IPS-18a (cell line): ENCODE measurements at regions not wholly inside any gene's neighbourhood (a gene's known extent, or its start where the extent isn't known, plus 50 kb on each side); places are given as distances from the start of the nearest gene placed in this dataset.

ENCODE experiments used
- H3K27ac ChIP-seq: one replicate; pipeline ENCODE4 v1.5.1; 2013; ENCODE audit warnings: low read length
- H3K27me3 ChIP-seq: one replicate; pipeline ENCODE4 v1.6.1; 2013; ENCODE audit warnings: mild to moderate bottlenecking, low read length; ENCODE audit not compliant: control insufficient read depth, insufficient read depth
- H3K36me3 ChIP-seq: one replicate; pipeline ENCODE4 v1.6.1; 2013; ENCODE audit warnings: low read depth, low read length; ENCODE audit not compliant: control insufficient read depth
- H3K4me1 ChIP-seq: one replicate; pipeline ENCODE4 v1.6.1; 2013; ENCODE audit warnings: low read depth, low read length; ENCODE audit not compliant: control insufficient read depth
- H3K4me3 ChIP-seq: one replicate; pipeline ENCODE4 v1.5.1; 2013; ENCODE audit warnings: low read length
- H3K9ac ChIP-seq: one replicate; pipeline ENCODE4 v1.6.1; 2013; ENCODE audit warnings: mild to moderate bottlenecking, low read length, moderate library complexity
- H3K9me3 ChIP-seq: one replicate; pipeline ENCODE4 v1.6.1; 2013; ENCODE audit warnings: low read depth, low read length; ENCODE audit not compliant: control insufficient read depth

DNA sequence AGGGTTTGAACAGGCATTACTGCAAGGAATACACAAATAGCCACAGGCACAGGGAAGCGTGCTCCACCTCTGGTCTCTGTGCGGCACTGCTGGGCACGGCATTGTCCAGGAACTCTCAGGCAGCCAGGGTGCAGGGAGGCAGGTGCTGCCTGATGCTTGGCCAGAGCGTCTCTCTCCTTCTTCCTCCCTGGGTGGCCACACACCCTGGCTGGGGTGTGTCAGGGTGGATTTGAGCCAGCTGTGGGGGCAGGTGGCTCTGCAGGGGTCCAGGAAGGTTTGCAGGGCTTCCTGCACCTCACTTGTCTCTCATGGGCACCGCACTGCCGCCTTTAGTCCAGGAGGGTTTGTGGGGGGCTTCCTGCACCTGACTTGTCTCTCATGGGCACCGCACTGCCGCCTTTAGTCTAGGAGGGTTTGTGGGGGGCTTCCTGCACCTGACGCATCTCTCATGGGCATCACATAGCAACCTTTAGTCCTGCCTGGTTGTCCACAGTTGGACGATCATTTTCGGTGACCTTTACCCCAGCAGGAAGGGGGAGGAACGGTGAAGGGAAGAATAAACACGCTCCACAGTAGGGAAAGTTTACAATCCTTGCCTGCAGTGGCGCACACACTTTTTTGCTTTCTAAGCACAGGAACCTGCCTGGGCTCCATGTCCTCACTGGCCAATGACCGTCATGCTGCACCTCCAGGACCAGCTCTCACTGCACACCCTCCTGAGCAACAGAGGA lies 332.9 kb downstream of the EIPR1 start:
- H3K36me3 ChIP-seq, result no peaks in the 10 kb centered on the region
- no peaks in the 10 kb centered on the region for H3K4me1 ChIP-seq
- H3K9ac ChIP-seq, result no peak overlapping the region
- H3K4me3 ChIP-seq, result no peak overlapping the region
- no peak overlapping the region for H3K27ac ChIP-seq
- no peaks in the 10 kb centered on the region for H3K9me3 ChIP-seq
- no peaks in the 10 kb centered on the region for H3K27me3 ChIP-seq

- H3K9ac ChIP-seq, result no peak overlapping the region
- H3K27ac ChIP-seq, result no peak overlapping the region
- H3K9me3 ChIP-seq, result no peaks in the 10 kb centered on the region
- no peaks in the 10 kb centered on the region for H3K36me3 ChIP-seq
- H3K4me3 ChIP-seq, result no peak overlapping the region
- no peaks in the 10 kb centered on the region for H3K4me1 ChIP-seq
- no peaks in the 10 kb centered on the region for H3K27me3 ChIP-seq
Observed at GRCh38 chr2:3043726-3044125, 333.9 kb downstream of the EIPR1 start.

- no peak overlapping the region for H3K4me3 ChIP-seq
- no peaks in the 10 kb centered on the region for H3K27me3 ChIP-seq
- no peaks in the 10 kb centered on the region for H3K36me3 ChIP-seq
- no peak overlapping the region for H3K9ac ChIP-seq
- no peak overlapping the region for H3K27ac ChIP-seq
- H3K4me1 ChIP-seq, result no peaks in the 10 kb centered on the region
- no peaks in the 10 kb centered on the region for H3K9me3 ChIP-seq
Observed at GRCh38 chr2:3042601-3043585, 334.7 kb downstream of the EIPR1 start.

- Histone ChIP-seq H3K9ac (no peak overlapping the region), H3K4me3 (no peak overlapping the region), H3K4me1 (no peaks in the 10 kb centered on the region), H3K27me3 (no peaks in the 10 kb centered on the region), H3K27ac (no peak overlapping the region), H3K36me3 (no peaks in the 10 kb centered on the region), H3K9me3 (no peaks in the 10 kb centered on the region)
Observed at GRCh38 chr2:3041841-3042600, 335.6 kb downstream of the EIPR1 start.

- no peaks in the 10 kb centered on the region for H3K36me3 ChIP-seq
- H3K9me3 ChIP-seq, result no peaks in the 10 kb centered on the region
- H3K27ac ChIP-seq, result no peak overlapping the region
- no peaks in the 10 kb centered on the region for H3K27me3 ChIP-seq
- H3K9ac ChIP-seq, result no peak overlapping the region
- H3K4me3 ChIP-seq, result no peak overlapping the region
- no peaks in the 10 kb centered on the region for H3K4me1 ChIP-seq
Observed at GRCh38 chr2:3041246-3041645, 336.4 kb downstream of the EIPR1 start.

GRCh38 chr2:3040496-3041140 lies 337.0 kb downstream of the EIPR1 start:
- no peaks in the 10 kb centered on the region for H3K9me3 ChIP-seq
- no peaks in the 10 kb centered on the region for H3K36me3 ChIP-seq
- no peak overlapping the region for H3K27ac ChIP-seq
- no peaks in the 10 kb centered on the region for H3K4me1 ChIP-seq
- no peaks in the 10 kb centered on the region for H3K27me3 ChIP-seq
- no peak overlapping the region for H3K9ac ChIP-seq
- no peak overlapping the region for H3K4me3 ChIP-seq

GRCh38 chr2:3040066-3040428 lies 337.6 kb downstream of the EIPR1 start:
- H3K9me3 ChIP-seq, result no peaks in the 10 kb centered on the region
- H3K27ac ChIP-seq, result no peak overlapping the region
- no peaks in the 10 kb centered on the region for H3K27me3 ChIP-seq
- H3K4me3 ChIP-seq, result no peak overlapping the region
- H3K9ac ChIP-seq, result no peak overlapping the region
- no peaks in the 10 kb centered on the region for H3K36me3 ChIP-seq
- H3K4me1 ChIP-seq, result no peaks in the 10 kb centered on the region

DNA sequence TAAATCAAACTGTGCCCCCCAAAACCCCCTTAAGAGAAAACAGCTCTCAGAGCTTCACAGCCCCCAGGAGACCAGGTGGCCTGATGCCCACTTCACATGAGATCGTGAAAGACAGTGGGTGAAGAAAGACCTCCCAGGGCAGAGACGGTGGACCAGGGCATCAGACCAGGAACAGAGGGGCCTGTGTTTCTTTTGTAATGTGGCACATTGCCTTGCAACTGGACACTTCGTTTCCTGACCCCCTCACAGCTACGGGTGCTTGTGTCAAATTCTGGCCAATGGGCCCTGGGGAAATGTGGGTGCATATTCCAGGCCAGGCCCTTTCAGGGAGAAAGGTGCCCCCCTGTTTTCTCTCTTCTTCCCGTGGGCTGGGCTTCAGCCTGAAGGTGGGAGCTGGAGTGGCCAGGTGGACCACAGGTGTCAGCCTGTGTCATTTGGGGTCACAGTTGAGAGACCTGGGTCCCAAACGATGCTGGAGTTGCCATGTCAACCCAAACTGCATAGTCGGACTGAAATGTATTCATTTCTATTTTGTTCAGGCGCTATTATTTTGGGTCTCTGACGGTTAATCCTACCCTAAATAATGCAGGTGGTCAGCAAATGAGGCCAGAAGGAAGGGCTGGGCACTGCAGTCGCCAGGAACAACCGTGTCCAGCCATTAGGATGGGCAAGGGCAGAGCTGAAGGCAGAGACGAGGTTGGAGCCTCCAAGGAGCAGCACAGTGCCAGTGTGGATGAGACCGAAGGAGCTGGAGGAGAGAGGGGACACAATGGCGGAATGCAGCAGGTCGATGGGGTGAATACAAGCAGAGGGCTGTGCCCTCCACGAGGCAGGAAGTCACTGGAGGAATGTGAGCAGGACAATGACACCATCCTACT lies 338.2 kb downstream of the EIPR1 start:
- Histone ChIP-seq H3K9me3 (no peaks in the 10 kb centered on the region), H3K36me3 (no peaks in the 10 kb centered on the region), H3K9ac (no peak overlapping the region), H3K4me1 (no peaks in the 10 kb centered on the region), H3K27ac (no peak overlapping the region), H3K4me3 (no peak overlapping the region), H3K27me3 (no peaks in the 10 kb centered on the region)

DNA sequence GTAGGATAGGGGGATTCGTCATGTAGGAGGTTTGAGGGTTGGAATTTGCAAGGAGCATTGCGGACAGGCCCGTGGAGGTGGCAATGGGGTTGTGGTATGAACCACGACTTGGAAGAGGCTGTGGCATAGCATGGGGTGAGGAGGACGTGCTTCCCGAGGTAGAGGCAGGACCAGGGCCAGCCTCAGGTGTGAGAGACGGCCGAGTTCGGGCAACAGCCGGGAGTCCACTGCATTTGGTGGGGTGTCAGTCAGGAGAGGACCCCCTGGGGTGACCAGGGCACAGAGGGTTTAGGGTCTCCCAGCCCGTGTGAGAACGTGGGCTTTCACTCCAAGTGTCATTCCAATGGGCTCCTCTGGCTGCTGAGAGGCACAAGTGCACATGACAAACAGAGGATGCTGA lies 339.0 kb downstream of the EIPR1 start:
- Histone ChIP-seq H3K4me1 (no peaks in the 10 kb centered on the region), H3K27ac (no peak overlapping the region), H3K27me3 (no peaks in the 10 kb centered on the region), H3K36me3 (no peaks in the 10 kb centered on the region), H3K9ac (no peak overlapping the region), H3K4me3 (no peak overlapping the region), H3K9me3 (no peaks in the 10 kb centered on the region)

DNA sequence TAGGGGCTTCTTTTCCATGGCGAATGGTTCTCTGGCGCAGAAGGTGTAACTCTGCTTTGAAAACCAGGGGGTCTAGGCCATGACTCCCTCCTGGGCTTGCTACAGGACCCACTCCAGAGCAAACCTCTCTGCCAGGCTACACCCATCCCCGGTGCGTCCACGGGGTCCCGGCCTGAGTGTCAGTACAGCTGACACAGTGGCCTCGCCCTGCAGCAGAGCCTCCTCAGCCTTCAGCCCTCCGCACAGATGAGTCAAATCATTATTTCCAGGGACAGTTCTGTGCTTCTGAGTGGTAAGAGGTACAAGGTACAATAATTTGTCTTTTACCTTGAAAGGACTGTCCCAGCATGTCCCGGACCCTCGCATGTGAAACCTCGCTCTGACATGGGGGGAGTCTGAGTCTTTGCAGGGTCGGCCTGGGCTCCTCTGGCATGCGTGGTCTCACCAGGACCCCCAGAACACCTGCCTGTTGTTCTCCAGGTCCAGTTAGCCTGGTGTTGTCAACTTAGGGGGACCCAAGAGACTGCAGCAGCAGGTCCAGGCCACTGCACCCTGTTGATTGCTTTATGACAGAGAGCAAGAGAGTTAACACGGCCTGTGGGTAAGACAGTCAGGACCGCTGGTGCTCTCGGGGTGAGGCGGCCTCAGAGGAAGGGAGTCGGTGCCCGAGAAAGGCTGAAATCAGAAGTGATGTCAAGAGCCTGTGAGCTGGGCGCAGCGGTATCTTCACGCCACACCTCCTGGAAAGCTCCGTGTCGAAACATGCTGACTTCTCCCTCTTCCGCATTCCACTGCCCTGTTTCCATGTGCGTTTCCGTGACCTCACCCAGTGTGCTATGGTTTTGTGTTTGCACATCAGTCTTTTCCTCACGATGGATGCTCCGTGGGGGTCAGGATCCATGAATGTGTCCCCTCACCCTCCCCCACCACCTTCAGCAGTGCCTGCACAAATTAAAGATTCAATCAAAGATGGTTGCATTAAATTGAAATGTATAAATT lies 340.1 kb downstream of the EIPR1 start:
- Histone ChIP-seq H3K9ac (no peak overlapping the region), H3K36me3 (no peaks in the 10 kb centered on the region), H3K27ac (no peak overlapping the region), H3K4me1 (no peaks in the 10 kb centered on the region), H3K27me3 (no peaks in the 10 kb centered on the region), H3K9me3 (no peaks in the 10 kb centered on the region), H3K4me3 (no peak overlapping the region)
